SH-SY5Y (cell line): ENCODE measurements at regions not wholly inside any gene's neighbourhood (a gene's known extent, or its start where the extent isn't known, plus 50 kb on each side); places are given as distances from the start of the nearest gene placed in this dataset.

Experiments used
- GATA2 ChIP-seq: IDR thresholded peaks from 2 replicates; pipeline ENCODE4 v1.6.1; 2011; ENCODE audit warnings: mild to moderate bottlenecking, low read depth, low read length
- GATA3 ChIP-seq: IDR thresholded peaks from 2 replicates; pipeline ENCODE4 v1.6.1; 2011; ENCODE audit warnings: low read depth, mild to moderate bottlenecking, low read length, moderate library complexity

DNA sequence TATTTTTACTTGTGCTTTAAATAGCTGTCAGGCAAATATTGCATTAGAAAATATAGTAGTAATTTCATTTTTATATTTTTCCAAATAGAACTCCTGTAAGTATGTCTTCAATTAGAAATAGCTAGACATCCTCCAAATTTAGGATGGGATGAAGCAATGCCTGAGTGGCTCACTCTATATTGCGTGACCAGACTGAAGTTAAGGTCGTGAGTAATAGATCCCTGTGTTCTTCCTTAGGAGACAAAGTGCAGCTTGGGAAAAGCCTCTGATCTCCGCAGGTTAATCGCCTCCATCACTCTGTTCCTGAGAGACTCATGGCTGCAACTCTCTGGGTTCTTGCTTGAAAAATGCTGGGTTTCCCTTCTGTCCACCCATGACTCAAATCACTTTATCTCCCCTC is 484.8 kb upstream of the ANKRD30A start:
- TF ChIP-seq GATA2, result no peak
- TF ChIP-seq GATA3, result no peak

DNA sequence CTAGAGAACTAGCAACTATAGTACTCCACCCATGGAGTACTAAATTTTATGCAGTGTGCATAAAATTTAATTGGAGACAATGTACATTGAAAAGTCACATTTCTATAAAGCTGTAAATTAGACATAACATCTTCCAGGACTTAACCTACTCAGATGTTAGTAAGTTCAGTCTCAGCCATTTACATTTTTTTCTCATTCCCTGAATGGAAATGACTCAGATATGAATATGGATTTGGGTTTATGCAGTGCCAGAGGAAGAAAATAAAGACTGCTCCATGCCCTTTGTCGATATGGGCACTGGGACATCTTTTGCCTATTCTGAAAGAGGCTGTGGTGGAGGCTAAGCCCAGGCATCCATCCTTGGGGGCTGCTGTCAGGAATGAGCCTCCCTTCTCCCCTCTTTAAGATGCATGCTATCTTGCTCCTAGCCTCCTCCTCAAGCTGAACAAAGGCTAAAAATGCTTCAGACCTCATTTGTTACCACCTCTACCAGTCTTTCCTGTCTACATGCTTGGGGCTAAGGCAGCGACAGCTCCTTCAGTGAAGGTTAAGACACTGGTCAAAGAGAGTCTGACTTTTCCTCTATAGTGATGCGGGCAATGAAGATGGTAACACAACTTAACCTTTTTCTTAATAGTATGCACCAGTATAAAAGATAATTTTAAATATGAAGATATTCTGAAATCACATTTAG is 486.8 kb upstream of the ANKRD30A start:
- TF ChIP-seq GATA3 (no peak), GATA2 (no peak)

DNA sequence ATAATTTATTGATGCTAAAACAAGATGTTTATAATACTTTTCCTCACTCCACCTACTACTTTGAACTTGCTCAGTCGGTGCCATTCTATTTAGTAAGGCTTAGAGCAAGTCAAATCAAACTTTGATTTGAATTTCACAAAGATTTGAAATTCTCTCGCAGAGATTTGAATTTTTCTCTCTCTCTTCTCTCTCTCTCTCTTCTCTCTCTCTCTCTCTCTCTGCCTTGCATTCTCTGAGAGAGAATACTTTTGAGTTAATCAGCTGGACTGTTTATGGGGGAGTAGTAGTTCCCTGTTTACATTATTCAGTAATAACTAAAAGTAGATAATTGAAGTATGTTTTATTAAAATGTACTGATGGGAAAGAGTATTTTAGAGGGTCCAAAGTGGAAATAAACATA is 488.5 kb upstream of the ANKRD30A start:
- no peak for TF ChIP-seq GATA3
- TF ChIP-seq GATA2, result no peak

DNA sequence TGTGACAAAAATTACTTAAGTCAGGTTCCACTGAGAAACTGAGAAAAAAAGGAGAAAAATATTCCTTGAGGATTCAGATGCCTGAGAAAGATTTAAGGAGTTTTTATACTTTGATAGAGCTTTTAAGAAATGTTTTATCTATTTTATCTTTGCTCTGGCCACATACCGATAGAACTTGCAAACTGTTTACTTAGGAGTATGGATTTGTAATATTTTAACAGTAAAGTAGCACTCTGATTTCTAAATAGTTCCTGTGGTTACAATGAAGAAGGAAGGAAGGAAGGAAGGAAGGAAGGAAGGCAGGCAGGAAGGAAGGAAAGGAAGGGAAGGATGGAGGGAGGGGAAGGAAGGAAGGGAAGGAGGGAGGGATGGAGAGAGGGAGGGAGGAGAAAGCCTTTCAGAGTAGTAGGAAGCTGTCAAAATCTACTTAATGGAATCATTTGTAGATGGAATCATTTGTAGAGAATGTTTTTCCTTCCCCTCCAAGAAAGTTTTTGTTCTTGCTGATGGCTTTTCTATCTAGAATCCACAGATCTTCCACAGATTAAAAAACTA is 489.0 kb upstream of the ANKRD30A start:
- no peak for TF ChIP-seq GATA3
- TF ChIP-seq GATA2, result no peak

DNA sequence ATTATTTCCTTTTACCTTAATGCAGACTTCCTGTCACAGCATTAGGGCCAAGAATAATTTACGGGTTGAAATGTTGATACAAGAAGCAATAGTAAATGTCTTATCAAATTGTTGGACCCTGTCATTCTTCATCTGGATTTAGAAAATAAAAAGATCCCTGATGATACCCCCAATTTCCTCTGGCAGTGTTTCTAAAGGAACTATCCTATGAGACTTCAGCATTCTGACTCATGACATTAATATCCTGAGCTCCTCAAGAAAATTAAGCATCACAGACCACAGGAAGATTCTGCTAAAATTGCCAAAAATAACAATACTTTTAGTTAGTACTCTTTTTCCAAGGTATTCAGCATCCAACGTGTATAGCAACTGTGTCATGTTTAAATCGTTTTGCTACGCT is 490.5 kb upstream of the ANKRD30A start:
- TF ChIP-seq GATA2, result no peak
- no peak for TF ChIP-seq GATA3

DNA sequence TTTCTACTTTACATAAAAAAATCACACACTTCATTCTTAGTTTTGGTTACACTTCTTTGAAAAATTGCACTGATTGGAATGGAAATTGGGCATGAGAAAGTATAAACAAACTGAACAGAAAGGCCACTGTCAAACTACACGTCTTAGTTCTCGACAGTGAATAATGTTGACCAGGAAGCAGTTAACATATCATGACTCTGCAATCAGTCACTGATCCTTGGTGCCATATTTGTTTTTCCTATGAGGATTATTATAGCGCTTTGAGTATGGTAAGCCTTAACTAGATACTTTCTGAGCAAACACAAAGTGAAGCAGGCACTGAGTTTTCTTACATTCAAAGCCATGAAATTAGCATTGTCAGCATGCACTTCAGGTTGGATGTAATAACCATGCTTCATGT is 495.1 kb upstream of the ANKRD30A start:
- no peak for TF ChIP-seq GATA3
- no peak for TF ChIP-seq GATA2

DNA sequence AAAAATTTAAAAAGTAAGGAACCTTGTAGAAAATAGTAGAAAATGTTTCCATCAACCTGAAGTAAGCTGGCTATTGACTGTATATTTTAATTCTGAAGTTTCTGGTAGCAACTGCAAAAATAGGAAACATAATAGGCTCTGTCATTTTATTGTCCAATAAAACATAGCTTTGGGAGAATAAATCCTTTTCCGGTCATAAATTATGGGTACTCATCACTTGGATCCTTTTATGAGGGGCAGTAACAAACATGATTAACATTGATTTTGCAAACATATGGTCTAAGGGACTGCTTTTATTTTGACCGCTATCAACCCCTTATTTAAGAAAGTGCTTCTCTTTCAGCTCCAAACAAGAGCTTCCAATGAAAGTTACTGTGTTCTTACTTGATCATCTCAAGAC is 495.9 kb upstream of the ANKRD30A start:
- no peak for TF ChIP-seq GATA3
- no peak for TF ChIP-seq GATA2

DNA sequence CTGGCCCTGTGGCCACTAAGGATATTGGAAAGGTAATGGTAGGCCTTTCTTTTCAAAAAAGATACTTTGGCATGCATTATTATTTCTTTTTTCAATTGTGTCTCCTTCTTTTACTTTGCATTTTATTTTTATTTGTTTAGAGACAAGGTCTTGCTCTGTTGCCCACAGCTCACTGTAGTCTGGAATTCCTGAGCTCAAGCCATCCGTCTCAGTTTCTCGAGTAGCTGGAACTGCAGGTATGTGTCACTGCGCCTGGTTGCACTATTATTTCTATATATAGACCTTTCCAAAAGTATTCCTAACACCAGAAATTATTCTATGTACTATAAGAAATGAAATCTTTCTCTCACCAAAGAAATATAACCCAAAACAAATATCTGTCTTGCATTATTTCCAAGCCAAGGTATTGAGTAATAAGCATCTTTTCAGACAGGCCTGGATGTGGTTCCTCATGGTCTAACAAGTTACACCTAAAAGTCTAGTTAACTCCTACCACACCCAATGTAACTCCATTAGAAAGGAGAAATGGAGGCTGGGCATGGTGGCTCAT is 500.8 kb upstream of the ANKRD30A start:
- TF ChIP-seq GATA3, result no peak
- TF ChIP-seq GATA2, result no peak

DNA sequence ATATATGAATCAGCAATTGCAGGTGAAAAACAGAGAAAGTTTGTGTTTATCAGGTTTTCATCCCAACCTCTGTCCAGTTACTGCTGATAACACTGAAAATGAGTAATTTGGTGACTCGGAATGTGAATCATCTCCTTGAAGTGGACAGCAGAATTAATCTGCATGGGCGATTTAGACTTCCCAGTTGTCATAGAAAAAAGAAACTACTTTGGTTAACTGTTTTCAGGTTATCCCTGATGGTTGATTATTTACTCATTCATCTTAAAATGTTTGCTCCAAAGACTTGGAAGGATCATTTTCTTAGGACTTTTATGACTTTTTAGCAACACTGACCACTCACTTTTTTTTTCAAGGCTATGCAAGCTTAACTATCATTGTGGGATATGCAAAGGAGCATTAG is 504.1 kb upstream of the ANKRD30A start:
- TF ChIP-seq GATA3 (no peak), GATA2 (no peak)

DNA sequence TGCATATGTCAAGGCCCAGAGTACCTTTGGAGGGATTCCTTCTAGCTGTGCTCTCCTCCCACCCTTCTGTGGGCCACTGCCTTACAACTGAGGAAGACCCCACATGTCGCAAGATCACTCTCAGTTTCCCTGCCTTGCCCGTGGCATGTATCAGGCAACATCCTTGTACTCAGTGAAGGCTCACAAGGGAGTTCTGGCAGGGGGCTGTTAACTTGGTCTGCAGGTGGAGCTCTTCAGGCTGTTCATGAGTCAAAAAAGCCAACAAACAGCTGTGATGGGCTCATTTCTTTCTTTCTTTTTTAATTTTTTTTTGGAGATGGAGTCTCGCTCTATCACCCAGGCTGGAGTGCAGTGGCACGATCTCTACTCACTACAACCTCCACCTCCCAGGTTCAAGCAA is 513.0 kb upstream of the ANKRD30A start:
- no peak for TF ChIP-seq GATA2
- TF ChIP-seq GATA3, result no peak

DNA sequence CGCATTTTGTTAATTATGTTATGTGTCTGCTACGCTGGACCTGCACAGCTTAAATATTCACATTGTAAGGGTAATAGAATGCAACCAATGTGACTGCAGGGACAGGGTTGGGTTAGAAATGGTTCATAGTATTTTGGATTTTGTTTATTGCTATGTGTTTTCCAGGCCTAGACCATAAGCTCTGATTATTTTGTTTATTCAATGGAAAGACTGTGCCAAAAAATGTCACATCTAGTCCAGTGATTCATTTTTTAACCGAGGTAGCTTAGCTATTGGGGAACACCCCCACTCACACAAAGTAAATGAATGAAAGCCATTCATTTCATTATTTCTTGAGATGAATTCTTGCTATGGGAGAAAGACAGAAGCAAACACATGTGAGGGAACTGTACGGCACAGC is 516.5 kb upstream of the ANKRD30A start:
- TF ChIP-seq GATA2, result no peak
- no peak for TF ChIP-seq GATA3

DNA sequence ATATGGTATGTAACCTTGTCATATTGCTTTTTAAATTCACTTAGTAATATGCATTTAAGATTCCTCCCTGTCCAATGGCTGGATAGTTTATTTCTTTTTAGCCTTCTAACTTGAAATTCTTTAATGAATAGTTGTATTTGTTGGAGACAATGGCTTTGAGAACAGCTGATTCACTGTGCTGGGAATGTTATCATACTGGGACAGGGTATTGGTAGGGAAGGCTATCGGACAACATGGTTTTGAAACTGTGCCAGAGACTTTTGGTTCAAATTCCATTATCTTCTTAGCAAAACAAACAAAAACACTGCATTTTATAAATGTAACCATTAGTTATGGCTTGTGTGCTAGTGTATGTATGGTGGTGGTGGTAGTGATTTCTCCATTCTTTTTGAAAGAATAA is 517.1 kb upstream of the ANKRD30A start:
- TF ChIP-seq GATA2, result no peak
- TF ChIP-seq GATA3, result no peak

DNA sequence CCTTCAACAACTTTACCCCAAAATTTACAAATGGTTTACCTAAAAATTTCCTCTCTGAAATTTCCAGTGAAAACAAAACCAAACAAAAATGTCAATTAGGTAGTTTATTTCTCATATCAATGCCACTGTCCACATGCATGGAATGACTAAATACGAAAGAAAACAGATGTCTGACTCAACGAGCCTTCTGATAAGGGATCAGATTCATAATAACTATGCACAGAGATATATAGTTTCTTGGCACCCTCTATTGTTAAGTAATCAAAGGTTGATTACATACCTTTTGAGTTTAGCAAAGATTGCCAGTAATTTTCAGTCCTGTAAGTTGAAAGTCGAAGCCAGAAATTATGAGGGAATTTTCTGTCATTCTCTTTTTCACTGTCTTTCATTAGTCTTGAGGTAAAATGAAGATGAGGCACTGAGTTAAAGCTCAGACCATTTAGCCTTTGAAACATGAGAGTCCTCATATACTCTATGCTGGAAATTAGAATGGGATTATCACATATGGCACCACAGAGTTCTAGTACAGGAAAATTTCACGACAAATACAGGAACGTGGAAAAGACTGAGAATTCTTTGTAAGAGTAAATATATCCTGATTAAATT is 519.1 kb upstream of the ANKRD30A start:
- TF ChIP-seq GATA3 (no peak), GATA2 (no peak)

DNA sequence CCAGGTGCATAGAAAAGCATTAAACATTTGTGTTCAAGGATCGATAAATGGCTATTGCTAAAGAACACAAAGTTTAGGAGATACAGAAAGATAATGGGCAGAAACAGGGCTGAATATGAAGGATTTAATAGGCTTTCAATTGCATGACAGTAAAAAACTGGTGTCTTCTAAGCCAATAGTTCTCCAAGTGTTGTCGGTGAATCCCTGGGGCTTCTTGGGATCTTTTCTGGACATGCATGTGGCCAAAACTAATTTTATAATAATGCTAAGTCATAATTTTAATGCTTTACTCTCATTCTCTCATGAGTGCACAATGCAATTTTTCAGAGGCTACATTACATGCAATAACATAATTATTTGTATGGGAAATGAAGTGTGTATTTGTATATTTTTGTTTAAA is 521.1 kb upstream of the ANKRD30A start:
- no peak for TF ChIP-seq GATA2
- no peak for TF ChIP-seq GATA3

DNA sequence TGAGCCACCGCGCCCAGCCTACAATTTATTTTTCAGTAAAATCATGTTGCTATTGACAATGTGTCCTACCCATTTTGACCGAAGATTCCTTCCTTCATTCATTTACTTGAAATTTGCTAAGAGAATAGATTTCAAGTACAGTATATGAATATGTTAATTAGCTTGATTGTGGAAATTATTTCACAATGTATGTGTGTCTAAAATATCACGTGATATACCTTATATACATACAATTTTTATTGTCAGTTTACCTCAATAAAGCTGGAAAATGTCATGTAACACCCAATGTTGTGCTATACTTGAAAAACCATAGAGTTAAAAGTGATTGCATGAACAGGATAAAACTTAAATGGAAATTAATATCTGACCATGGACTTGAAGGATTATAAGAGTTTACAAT is 521.7 kb upstream of the ANKRD30A start:
- no peak for TF ChIP-seq GATA3
- no peak for TF ChIP-seq GATA2

DNA sequence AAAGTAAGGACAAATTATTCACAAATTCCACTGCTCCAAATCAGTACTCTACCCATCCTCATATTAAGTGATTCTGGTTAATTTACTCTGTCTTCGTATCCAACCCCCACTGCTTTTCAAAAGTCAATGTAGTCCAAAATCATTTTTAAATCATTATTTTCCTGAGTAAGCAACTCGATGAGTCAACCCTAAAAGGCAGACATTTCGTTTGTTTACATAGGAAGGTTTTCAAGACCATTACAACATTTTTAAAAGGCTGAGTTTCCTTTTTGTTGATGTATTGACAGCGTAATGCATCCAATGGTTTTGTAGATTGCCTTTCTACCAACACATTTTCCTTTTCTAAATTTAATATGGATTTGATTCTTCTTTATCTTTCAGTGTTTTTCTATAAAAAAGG is 523.0 kb upstream of the ANKRD30A start:
- TF ChIP-seq GATA3, result no peak
- no peak for TF ChIP-seq GATA2
